Prostate gland (tissue), 2 donors: ENCODE measurements at regions not wholly inside any gene's neighbourhood (a gene's known extent, or its start where the extent isn't known, plus 50 kb on each side); places are given as distances from the start of the nearest gene placed in this dataset.

Experiments
- POLR2AphosphoS5 ChIP-seq: sonication (generic); formaldehyde crosslinking; IDR thresholded peaks from one replicate; pipeline ENCODE4 v1.6.1; 2017; ENCODE audit warnings: antibody characterized with exemption
- TF ChIP-seq, protein P1 (sequence below), 4 experiments: fragments of 200-600 bp in 2 of 4; fragments of 450-650 bp in 2 of 4; sonication (generic) in 2 of 4; IDR thresholded peaks; 1 replicate in 3 of 4; 2 replicates in 1 of 4; pipeline ENCODE4 v1.5.1; 2016 to 2019; ENCODE audit warnings: antibody characterized with exemption in 4 of 4, mild to moderate bottlenecking in 2 of 4, moderate library complexity in 2 of 4

DNA sequence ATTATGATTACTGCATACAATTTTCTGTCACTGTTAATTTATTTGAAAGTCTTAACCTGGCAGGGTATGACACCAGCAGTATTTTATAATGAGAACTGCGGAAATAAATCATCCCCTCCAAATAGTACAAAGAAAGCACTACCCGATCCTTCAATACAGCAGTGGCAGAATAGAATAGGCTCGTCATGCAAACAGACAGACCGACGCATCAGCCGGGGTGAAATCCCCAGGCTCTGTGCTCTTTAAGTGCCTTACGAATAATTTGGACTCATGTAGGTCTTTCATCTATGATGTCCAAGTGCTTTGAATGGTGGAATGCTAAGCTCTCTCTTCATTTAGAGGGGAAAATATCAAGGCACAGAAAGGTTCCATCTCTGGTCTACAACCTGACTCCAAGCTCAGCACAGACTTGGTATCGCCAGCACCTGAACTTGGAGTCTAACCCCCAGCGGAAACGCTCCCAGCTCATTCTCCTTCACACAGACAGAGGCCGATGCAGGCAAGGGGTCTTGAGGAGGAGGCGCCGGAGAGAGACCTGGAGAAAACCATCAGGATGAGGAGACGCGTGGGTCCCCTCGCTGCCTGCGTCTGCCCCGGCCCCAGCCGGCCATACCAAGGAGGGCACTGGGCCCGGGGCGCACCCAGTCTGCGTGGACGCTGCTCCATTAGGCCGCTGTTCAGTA, 568.1 kb upstream of the MKI67 start:
- no peak for TF ChIP-seq POLR2AphosphoS5
- TF ChIP-seq, protein P1, sequence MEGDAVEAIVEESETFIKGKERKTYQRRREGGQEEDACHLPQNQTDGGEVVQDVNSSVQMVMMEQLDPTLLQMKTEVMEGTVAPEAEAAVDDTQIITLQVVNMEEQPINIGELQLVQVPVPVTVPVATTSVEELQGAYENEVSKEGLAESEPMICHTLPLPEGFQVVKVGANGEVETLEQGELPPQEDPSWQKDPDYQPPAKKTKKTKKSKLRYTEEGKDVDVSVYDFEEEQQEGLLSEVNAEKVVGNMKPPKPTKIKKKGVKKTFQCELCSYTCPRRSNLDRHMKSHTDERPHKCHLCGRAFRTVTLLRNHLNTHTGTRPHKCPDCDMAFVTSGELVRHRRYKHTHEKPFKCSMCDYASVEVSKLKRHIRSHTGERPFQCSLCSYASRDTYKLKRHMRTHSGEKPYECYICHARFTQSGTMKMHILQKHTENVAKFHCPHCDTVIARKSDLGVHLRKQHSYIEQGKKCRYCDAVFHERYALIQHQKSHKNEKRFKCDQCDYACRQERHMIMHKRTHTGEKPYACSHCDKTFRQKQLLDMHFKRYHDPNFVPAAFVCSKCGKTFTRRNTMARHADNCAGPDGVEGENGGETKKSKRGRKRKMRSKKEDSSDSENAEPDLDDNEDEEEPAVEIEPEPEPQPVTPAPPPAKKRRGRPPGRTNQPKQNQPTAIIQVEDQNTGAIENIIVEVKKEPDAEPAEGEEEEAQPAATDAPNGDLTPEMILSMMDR (IDR thresholded peaks at IDR 0.05) = no peak
